Astrocyte (in vitro differentiated cells and primary cell): ENCODE measurements at regions not wholly inside any gene's neighbourhood (a gene's known extent, or its start where the extent isn't known, plus 50 kb on each side); places are given as distances from the start of the nearest gene placed in this dataset.

Source experiments
- DNase-seq: peaks from one replicate; pipeline ENCODE4 v3.0.0-alpha.2; 2010; ENCODE audit warnings: low read depth
- FAIRE-seq: peaks from 2 replicates; lab custom pipeline; 2011; peaks lifted over from hg19 to GRCh38; lab: Jason Lieb, UNC
- H2AFZ ChIP-seq: 2 replicates; pipeline ENCODE4 v1.6.0; 2012; ENCODE audit warnings: low read depth, low read length, inconsistent platforms
- H3K27ac ChIP-seq: 2 replicates; pipeline ENCODE4 v1.5.1; 2011; ENCODE audit warnings: low read depth, low read length, inconsistent platforms
- H3K27me3 ChIP-seq: 2 replicates; pipeline ENCODE4 v1.6.0; 2011; ENCODE audit warnings: low read length, inconsistent platforms; ENCODE audit not compliant: insufficient read depth
- H3K36me3 ChIP-seq: 2 replicates; pipeline ENCODE4 v1.5.1; 2011; ENCODE audit warnings: low read length, inconsistent platforms; ENCODE audit not compliant: insufficient read depth
- H3K4me1 ChIP-seq: 2 replicates; pipeline ENCODE4 v1.5.1; 2011; ENCODE audit warnings: low read length, inconsistent platforms; ENCODE audit not compliant: insufficient read depth
- H3K4me2 ChIP-seq: 2 replicates; pipeline ENCODE4 v1.6.0; 2012; ENCODE audit warnings: low read length, inconsistent platforms
- H3K4me3 ChIP-seq: 2 replicates; pipeline ENCODE4 v1.5.1; 2011; ENCODE audit warnings: low read depth, mild to moderate bottlenecking, low read length, inconsistent platforms; ENCODE audit not compliant: insufficient read depth
- H3K79me2 ChIP-seq: 2 replicates; pipeline ENCODE4 v1.6.0; 2012; ENCODE audit warnings: mild to moderate bottlenecking, low read length, inconsistent platforms; ENCODE audit not compliant: insufficient read depth
- H3K9ac ChIP-seq: 2 replicates; pipeline ENCODE4 v1.6.0; 2012; ENCODE audit warnings: mild to moderate bottlenecking, low read length, inconsistent platforms
- H3K9me3 ChIP-seq: 2 replicates; pipeline ENCODE4 v1.5.1; 2012; ENCODE audit warnings: low read depth, mild to moderate bottlenecking, low read length, inconsistent platforms; ENCODE audit not compliant: insufficient read depth
- H4K20me1 ChIP-seq: 2 replicates; pipeline ENCODE4 v1.6.0; 2012; ENCODE audit warnings: low read length, inconsistent platforms; ENCODE audit not compliant: insufficient read depth
- H3K27ac Mint-ChIP-seq: one replicate; pipeline ENCODE4 v1.8.0; 2021; ENCODE audit warnings: mild to moderate bottlenecking, mixed read lengths; ENCODE audit not compliant: unreplicated experiment
- H3K27me3 Mint-ChIP-seq: one replicate; pipeline ENCODE4 v1.8.0; 2021; ENCODE audit warnings: low read depth, mixed read lengths; ENCODE audit not compliant: unreplicated experiment
- H3K36me3 Mint-ChIP-seq: one replicate; pipeline ENCODE4 v1.8.0; 2021; ENCODE audit warnings: low read depth, mixed read lengths; ENCODE audit not compliant: unreplicated experiment
- H3K4me1 Mint-ChIP-seq: one replicate; pipeline ENCODE4 v1.8.0; 2021; ENCODE audit warnings: low read depth, mixed read lengths; ENCODE audit not compliant: unreplicated experiment
- H3K4me3 Mint-ChIP-seq: one replicate; pipeline ENCODE4 v1.8.0; 2021; ENCODE audit warnings: mild to moderate bottlenecking, moderate library complexity, mixed read lengths; ENCODE audit not compliant: unreplicated experiment
- H3K9me3 Mint-ChIP-seq: one replicate; pipeline ENCODE4 v1.8.0; 2021; ENCODE audit warnings: mild to moderate bottlenecking, mixed read lengths; ENCODE audit not compliant: unreplicated experiment
- EZH2 ChIP-seq: IDR thresholded peaks from 2 replicates; pipeline ENCODE4 v1.6.1; 2012; ENCODE audit warnings: mild to moderate bottlenecking, low read length, inconsistent platforms; ENCODE audit not compliant: insufficient read depth
- TF ChIP-seq, protein P1 (sequence below): IDR thresholded peaks from 2 replicates; pipeline ENCODE4 v1.5.1; 2011; ENCODE audit warnings: low read depth, mild to moderate bottlenecking, inconsistent platforms, low read length, moderate library complexity; ENCODE audit not compliant: insufficient read depth

GRCh38 chr2:104431701-104432121, 422.2 kb upstream of the POU3F3 start:
- no peak for TF ChIP-seq EZH2
- TF ChIP-seq, protein P1, sequence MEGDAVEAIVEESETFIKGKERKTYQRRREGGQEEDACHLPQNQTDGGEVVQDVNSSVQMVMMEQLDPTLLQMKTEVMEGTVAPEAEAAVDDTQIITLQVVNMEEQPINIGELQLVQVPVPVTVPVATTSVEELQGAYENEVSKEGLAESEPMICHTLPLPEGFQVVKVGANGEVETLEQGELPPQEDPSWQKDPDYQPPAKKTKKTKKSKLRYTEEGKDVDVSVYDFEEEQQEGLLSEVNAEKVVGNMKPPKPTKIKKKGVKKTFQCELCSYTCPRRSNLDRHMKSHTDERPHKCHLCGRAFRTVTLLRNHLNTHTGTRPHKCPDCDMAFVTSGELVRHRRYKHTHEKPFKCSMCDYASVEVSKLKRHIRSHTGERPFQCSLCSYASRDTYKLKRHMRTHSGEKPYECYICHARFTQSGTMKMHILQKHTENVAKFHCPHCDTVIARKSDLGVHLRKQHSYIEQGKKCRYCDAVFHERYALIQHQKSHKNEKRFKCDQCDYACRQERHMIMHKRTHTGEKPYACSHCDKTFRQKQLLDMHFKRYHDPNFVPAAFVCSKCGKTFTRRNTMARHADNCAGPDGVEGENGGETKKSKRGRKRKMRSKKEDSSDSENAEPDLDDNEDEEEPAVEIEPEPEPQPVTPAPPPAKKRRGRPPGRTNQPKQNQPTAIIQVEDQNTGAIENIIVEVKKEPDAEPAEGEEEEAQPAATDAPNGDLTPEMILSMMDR = no peak
- no peak overlapping the region for H3K4me3 ChIP-seq
- Mint-ChIP-seq H3K36me3 (no peaks in the 10 kb centered on the region), H3K9me3 (no peaks in the 10 kb centered on the region), H3K27ac (no peak overlapping the region), H3K27me3 (no peaks in the 10 kb centered on the region), H3K4me3 (no peak overlapping the region), H3K4me1 (peaks cover 3% of the 10 kb centered on the region)
- no peak overlapping the region for H3K9ac ChIP-seq
- no peak for FAIRE-seq
- no peaks in the 10 kb centered on the region for H3K79me2 ChIP-seq
- peaks cover 17% of the 10 kb centered on the region for H3K4me1 ChIP-seq
- H4K20me1 ChIP-seq = no peaks in the 10 kb centered on the region
- DNase-seq = peak; percentile 52
- no peaks in the 10 kb centered on the region for H3K27me3 ChIP-seq
- no peaks in the 10 kb centered on the region for H3K36me3 ChIP-seq
- no peak overlapping the region for H2AFZ ChIP-seq
- H3K4me2 ChIP-seq = peak overlapping the region; percentile 73
- H3K27ac ChIP-seq = no peak overlapping the region
- H3K9me3 ChIP-seq = no peaks in the 10 kb centered on the region

- H3K27ac ChIP-seq = no peak overlapping the region
- peak overlapping the region; percentile 49 for H3K9ac ChIP-seq
- H3K9me3 Mint-ChIP-seq = peaks cover 3% of the 10 kb centered on the region
- peaks cover 17% of the 10 kb centered on the region for H3K4me1 ChIP-seq
- no peaks in the 10 kb centered on the region for H3K9me3 ChIP-seq
- peaks cover 3% of the 10 kb centered on the region for H3K4me1 Mint-ChIP-seq
- no peaks in the 10 kb centered on the region for H3K27me3 Mint-ChIP-seq
- H3K79me2 ChIP-seq = no peaks in the 10 kb centered on the region
- H4K20me1 ChIP-seq = no peaks in the 10 kb centered on the region
- no peaks in the 10 kb centered on the region for H3K36me3 Mint-ChIP-seq
- peak overlapping the region; percentile 73 for H3K4me2 ChIP-seq
- FAIRE-seq = no peak
- TF ChIP-seq, protein P1 = no peak
- no peak for TF ChIP-seq EZH2
- DNase-seq = no peak
- no peaks in the 10 kb centered on the region for H3K27me3 ChIP-seq
- no peaks in the 10 kb centered on the region for H3K36me3 ChIP-seq
- H3K4me3 Mint-ChIP-seq = no peak overlapping the region
- H3K4me3 ChIP-seq = peak overlapping the region; percentile 21
- no peak overlapping the region for H3K27ac Mint-ChIP-seq
- no peak overlapping the region for H2AFZ ChIP-seq
These were observed 421.5 kb upstream of the POU3F3 start for GRCh38 chr2:104432401-104432800.

DNA sequence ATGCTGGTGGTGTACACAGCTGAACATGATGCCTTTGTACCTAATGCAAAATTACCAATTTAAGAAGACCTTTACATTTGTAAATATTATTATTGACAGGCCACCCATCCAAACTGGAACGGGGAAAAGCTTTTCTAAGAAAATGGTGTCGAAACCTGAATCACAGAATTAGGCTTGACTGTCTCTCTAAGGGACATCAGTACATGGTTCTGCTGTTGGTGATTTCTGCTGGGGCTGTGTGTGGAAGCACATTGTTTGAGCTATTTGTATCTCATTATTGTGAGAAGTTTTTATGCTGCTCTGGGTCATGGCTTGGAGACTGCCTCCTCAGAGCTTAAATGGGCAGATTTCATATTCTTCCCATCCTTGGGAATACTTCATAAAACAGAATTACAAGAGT, 420.9 kb upstream of the POU3F3 start:
- H2AFZ ChIP-seq = no peak overlapping the region
- Mint-ChIP-seq H3K27me3 (no peaks in the 10 kb centered on the region), H3K4me1 (peaks cover 3% of the 10 kb centered on the region), H3K36me3 (no peaks in the 10 kb centered on the region), H3K9me3 (peaks cover 3% of the 10 kb centered on the region), H3K27ac (no peak overlapping the region), H3K4me3 (no peak overlapping the region)
- H3K9me3 ChIP-seq = no peaks in the 10 kb centered on the region
- H3K36me3 ChIP-seq = no peaks in the 10 kb centered on the region
- H3K27me3 ChIP-seq = no peaks in the 10 kb centered on the region
- H3K27ac ChIP-seq = no peak overlapping the region
- H3K4me3 ChIP-seq = no peak overlapping the region
- DNase-seq (no peak), FAIRE-seq (no peak)
- peak overlapping the region; percentile 73 for H3K4me2 ChIP-seq
- no peaks in the 10 kb centered on the region for H3K79me2 ChIP-seq
- peaks cover 17% of the 10 kb centered on the region for H3K4me1 ChIP-seq
- no peaks in the 10 kb centered on the region for H4K20me1 ChIP-seq
- no peak overlapping the region for H3K9ac ChIP-seq
- TF ChIP-seq, protein P1 = no peak
- TF ChIP-seq EZH2 = no peak
